NCI-H748 (cell line): ENCODE measurements at regions not wholly inside any gene's neighbourhood (a gene's known extent, or its start where the extent isn't known, plus 50 kb on each side); places are given as distances from the start of the nearest gene placed in this dataset.

Experiments
- DNase-seq: peaks from one replicate; lab custom pipeline; 2025; ENCODE audit not compliant: unreplicated experiment; lab: John Stamatoyannopoulos, UW

GRCh38 chr4:57287687-57288604 lies 177.8 kb upstream of the IGFBP7 start:
- no peak for DNase-seq

- DNase-seq, result no peak
These were observed 172.7 kb upstream of the IGFBP7 start for GRCh38 chr4:57282933-57283310.

GRCh38 chr4:57280481-57280880 lies 170.3 kb upstream of the IGFBP7 start:
- DNase-seq, result no peak

GRCh38 chr4:57278780-57279179 lies 168.6 kb upstream of the IGFBP7 start:
- DNase-seq, result no peak

GRCh38 chr4:57274082-57274481 lies 163.9 kb upstream of the IGFBP7 start:
- no peak for DNase-seq

- no peak for DNase-seq
These were observed 160.2 kb upstream of the IGFBP7 start for GRCh38 chr4:57270346-57270745.

DNA sequence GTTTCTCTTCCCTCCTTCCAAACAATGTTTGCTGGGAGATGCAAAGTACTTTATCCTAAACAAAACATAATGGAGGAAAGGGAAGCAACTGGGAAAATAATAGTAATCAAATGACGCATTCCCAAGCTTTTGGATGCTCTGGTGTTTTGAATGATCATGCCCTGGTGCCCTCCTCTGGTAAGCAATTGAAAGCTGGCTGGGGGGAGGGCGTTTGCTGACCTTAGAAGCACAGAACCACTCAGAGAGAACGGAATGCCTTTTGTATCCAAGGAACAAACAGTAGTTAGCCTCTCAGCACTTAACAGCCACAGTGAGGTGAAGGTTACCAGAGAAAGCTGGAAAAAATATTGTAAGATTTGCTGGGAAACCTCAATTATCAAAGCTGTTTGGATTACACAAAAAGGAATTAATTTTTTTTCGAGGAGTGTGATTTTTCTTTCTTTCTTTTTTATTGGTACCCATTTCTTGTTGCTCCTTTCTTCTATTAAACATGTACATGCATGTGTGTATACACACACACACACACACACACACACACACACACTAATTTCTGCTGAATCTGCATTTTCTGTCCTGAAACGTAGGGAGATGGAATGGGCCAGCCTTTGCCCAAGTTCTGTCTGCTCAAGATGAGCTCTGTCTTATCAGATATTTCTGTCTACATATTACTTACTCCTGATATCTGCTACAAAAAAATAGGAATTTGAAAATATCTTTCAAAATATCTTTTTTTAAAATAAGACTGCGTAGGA lies 155.8 kb upstream of the IGFBP7 start:
- no peak for DNase-seq

- DNase-seq, result no peak
These were observed 144.6 kb upstream of the IGFBP7 start for GRCh38 chr4:57254754-57255153.

DNA sequence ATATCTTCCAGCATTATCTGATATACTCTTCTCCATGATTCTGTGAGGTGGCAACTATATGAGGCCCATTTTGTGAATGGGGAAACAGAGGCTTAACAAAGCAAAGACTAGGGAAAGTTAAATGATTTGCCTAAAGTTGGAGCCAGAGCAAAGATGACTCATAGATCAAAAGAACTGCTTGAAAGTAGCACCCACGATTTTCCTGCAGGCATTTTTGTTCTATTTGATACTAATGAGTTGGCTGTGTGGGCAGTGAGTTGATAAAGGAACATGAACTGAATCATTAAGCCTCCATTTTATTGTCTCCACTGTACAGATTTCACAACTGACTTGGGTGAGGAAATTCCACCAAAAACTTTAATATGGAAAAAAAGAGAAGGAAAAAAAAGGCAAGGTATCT lies 138.9 kb upstream of the IGFBP7 start:
- no peak for DNase-seq

- no peak for DNase-seq
These were observed 132.9 kb upstream of the IGFBP7 start for GRCh38 chr4:57243076-57243475.

DNA sequence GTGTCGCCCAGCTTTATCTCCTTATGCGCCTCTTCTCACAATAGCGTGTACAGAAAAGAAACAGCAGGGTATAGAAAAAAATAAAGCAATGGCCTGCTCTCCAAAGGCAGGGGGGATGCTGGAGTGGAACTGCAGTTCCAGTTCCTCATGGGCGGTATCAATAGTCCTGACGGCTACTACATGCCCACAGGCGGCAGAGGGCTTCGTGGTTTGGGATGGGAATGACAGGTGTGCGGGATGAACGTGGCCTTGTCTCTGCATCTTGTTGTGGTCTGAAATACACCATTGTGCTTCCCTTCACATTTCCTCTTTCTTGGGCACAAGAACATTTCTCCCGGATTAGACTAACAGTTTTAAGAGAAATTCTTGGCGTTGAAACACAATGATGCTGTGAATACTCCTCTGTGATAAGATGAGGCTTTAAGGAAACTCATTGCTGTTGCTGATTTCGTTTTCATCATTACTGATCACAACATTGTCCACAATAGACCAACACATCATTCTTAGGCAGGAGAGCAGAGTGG lies 124.1 kb upstream of the IGFBP7 start:
- DNase-seq, result no peak

DNA sequence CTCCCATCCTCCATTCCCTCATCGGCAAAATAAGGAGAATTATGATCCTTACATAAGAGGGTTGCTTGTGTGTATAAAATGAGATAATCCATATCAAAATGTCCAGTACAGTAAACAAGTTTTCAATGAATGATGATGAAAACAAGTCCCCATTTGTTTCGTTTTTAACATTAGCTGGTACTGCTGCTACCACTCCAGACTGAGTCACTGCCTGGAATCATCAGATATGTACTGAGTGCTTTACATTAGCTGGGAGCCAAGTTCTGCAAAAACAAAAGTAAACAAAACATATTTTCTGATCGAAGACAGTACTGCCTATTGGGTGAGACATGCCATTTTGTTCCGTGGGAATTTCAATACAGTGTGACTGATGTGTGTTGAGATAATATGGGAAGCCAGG lies 123.2 kb upstream of the IGFBP7 start:
- DNase-seq, result no peak

- no peak for DNase-seq
These were observed 121.6 kb upstream of the IGFBP7 start for GRCh38 chr4:57231781-57232180.

GRCh38 chr4:57220734-57221133 lies 110.5 kb upstream of the IGFBP7 start:
- DNase-seq, result no peak

GRCh38 chr4:57220172-57220571 lies 110.0 kb upstream of the IGFBP7 start:
- DNase-seq, result no peak

DNA sequence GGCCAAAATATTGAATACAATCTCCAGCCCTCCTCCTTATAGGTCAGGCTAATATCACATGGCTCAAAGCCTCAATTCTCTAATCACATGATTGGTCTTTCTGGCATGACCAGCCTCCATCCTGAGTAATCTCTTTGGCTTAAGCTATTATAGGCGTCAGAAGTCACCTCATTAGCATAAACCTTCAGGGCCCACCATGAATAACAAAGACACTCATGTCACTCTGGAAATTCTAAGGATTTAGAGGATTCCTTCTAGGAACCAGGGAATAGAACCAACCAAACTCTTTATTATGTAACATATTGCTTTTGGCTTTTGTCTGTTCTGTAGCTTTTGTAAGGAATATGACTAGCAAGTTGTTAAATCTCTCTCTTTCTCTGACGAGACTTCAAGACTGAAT lies 109.2 kb upstream of the IGFBP7 start:
- no peak for DNase-seq

- DNase-seq, result no peak
These were observed 104.6 kb upstream of the IGFBP7 start for GRCh38 chr4:57214654-57215411.

- DNase-seq, result no peak
These were observed 100.9 kb upstream of the IGFBP7 start for GRCh38 chr4:57211131-57211530.

DNA sequence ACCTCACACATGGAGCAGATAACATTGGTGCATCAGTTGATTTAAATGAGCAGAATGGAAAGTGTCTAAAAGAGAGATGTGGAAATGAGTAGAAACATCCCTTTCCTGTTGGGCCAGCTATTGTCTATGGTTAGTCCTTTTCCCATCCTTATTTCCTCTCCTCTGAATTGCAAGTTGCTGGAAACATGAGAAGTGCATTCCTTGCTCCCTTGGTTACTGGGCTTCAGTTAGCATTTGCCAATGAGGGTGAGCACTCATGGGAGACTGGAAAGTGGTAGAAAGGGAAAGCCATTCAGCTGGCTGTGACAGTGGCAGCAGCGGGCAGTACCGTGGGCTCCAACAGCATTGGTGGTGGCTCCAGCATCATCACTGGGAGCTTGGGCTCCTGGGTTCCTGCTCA lies 96.0 kb upstream of the IGFBP7 start:
- no peak for DNase-seq

DNA sequence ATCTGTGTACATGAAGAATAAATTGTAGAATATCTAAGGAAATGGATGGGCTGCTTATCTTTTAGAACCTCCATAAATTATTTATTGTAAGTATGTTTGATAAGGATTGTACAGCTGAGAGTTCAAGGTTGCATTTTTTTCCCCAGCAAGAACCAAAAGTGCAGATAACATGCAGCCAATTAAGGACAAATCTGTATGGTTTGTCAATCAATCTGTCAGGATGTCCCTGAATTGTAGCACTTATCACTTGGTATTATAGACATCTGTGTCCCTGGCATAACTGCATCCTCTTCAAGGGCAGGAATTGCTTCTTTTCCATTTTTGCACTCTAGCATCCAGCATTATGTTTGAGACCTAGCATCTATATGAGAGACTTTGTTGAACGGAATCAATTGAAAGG lies 95.4 kb upstream of the IGFBP7 start:
- DNase-seq, result no peak

DNA sequence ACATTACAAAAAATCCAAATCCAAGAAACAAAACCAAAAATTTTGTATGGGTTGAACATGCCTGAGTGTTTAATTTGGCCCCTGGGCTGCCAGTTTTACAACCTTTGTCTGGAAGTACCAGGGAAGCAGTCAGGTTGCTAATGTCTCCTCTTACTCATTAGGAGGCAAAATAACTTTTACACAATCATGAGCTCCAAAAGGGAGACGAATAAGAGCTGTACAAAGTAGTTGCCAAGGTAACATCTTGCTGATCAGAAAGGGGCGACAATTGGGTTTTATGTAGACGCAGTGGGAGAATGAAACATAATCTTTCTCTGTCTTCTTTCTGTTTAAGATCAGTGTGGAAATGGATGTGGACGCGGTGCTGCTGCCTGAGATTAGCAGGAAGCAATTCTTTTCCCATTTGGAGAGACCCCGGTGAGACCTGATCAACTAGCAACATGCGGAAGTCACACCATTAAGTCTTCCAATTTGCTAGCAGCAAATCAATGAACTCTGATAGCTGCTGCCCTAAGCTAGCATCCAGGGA lies 90.7 kb upstream of the IGFBP7 start:
- no peak for DNase-seq
